GM23338 (cell line): ENCODE measurements at regions not wholly inside any gene's neighbourhood (a gene's known extent, or its start where the extent isn't known, plus 50 kb on each side); places are given as distances from the start of the nearest gene placed in this dataset.

Experiments
- ATAC-seq: fragments of 200-7000 bp; cut with Tn5 transposase; 3 replicates; pipeline ENCODE4 v1.9.1; 2020
- DNase-seq: peaks from one replicate; pipeline ENCODE4 v3.0.0-alpha.2; 2015; ENCODE audit warnings: low spot score
- H2AFZ ChIP-seq: fragments of 200-600 bp; sonication (generic); 2 replicates; pipeline ENCODE4 v1.8.0; 2016; ENCODE audit warnings: antibody characterized with exemption, mild to moderate bottlenecking, moderate library complexity
- H3F3A ChIP-seq: fragments of 200-600 bp; sonication (generic); replicated peaks from 2 replicates; pipeline ENCODE4 v1.8.0; 2017; ENCODE audit warnings: antibody characterized with exemption, mixed run types, low read depth
- H3K27ac ChIP-seq: fragments of 200-600 bp; sonication (generic); 2 replicates; pipeline ENCODE4 v1.6.1; 2016; ENCODE audit warnings: low read depth
- H3K27me3 ChIP-seq: fragments of 200-600 bp; sonication (generic); 2 replicates; pipeline ENCODE4 v1.8.0; 2016; ENCODE audit warnings: mild to moderate bottlenecking, mixed run types, moderate library complexity; ENCODE audit not compliant: insufficient read depth
- H3K36me3 ChIP-seq: fragments of 200-600 bp; sonication (generic); 2 replicates; pipeline ENCODE4 v1.8.0; 2016; ENCODE audit warnings: mild to moderate bottlenecking; ENCODE audit not compliant: insufficient read depth
- H3K4me1 ChIP-seq: fragments of 200-600 bp; sonication (generic); 2 replicates; pipeline ENCODE4 v1.8.0; 2016; ENCODE audit warnings: mild to moderate bottlenecking, moderate library complexity; ENCODE audit not compliant: insufficient read depth
- H3K4me2 ChIP-seq: fragments of 200-600 bp; sonication (generic); 2 replicates; pipeline ENCODE4 v1.7.1; 2017; ENCODE audit warnings: mixed run types
- H3K4me3 ChIP-seq: fragments of 200-600 bp; sonication (generic); 2 replicates; pipeline ENCODE4 v1.6.1; 2016; ENCODE audit warnings: mixed run types
- H3K79me2 ChIP-seq: fragments of 200-600 bp; sonication (generic); replicated peaks from 2 replicates; pipeline ENCODE4 v1.8.0; 2017; ENCODE audit warnings: mild to moderate bottlenecking; ENCODE audit not compliant: insufficient read depth
- H3K9me2 ChIP-seq: fragments of 200-600 bp; sonication (generic); 2 replicates; pipeline ENCODE4 v1.8.0; 2017; ENCODE audit not compliant: insufficient read depth
- H4K20me1 ChIP-seq: fragments of 200-600 bp; sonication (generic); replicated peaks from 2 replicates; pipeline ENCODE4 v1.8.0; 2017; ENCODE audit warnings: mild to moderate bottlenecking; ENCODE audit not compliant: insufficient read depth
- H3K27ac Mint-ChIP-seq: 2 replicates; pipeline ENCODE4 v1.8.0; 2020; ENCODE audit warnings: inconsistent platforms, mild to moderate bottlenecking, moderate library complexity, mixed read lengths
- H3K27me3 Mint-ChIP-seq: 3 replicates; pipeline ENCODE4 v1.8.0; 2022; ENCODE audit warnings: low read depth, mild to moderate bottlenecking, moderate library complexity, mixed read lengths, inconsistent platforms; ENCODE audit not compliant: insufficient read depth, poor library complexity
- H3K36me3 Mint-ChIP-seq: 3 replicates; pipeline ENCODE4 v1.8.0; 2021; ENCODE audit warnings: low read depth, mild to moderate bottlenecking, inconsistent platforms, moderate library complexity, mixed read lengths
- H3K4me1 Mint-ChIP-seq: 3 replicates; pipeline ENCODE4 v1.8.0; 2020; ENCODE audit warnings: mild to moderate bottlenecking, inconsistent platforms, mixed read lengths
- H3K4me3 Mint-ChIP-seq: 3 replicates; pipeline ENCODE4 v1.8.0; 2021; ENCODE audit warnings: moderate library complexity, mild to moderate bottlenecking, inconsistent platforms, mixed read lengths
- H3K9me3 Mint-ChIP-seq: 3 replicates; pipeline ENCODE4 v1.8.0; 2020; ENCODE audit warnings: moderate library complexity, mild to moderate bottlenecking, inconsistent platforms, mixed read lengths
- CREB1 ChIP-seq: fragments of 250-450 bp; sonication (Bioruptor Pico); IDR thresholded peaks from 2 replicates; pipeline ENCODE4 v1.5.0; 2020; ENCODE audit warnings: low read depth, mild to moderate bottlenecking, moderate library complexity
- CTCF ChIP-seq, 2 experiments: fragments of 200-600 bp in 1 of 2; sonication (generic) in 1 of 2; conservative IDR thresholded peaks; 2 replicates each; pipeline versions ENCODE4 v1.5.1 to v1.6.1; 2016 to 2017; ENCODE audit warnings: antibody characterized with exemption in 2 of 2, low read depth in 2 of 2, mild to moderate bottlenecking in 2 of 2, moderate library complexity in 1 of 2
- ETS1 ChIP-seq: IDR thresholded peaks from 2 replicates; pipeline ENCODE4 v1.6.1; 2016; ENCODE audit warnings: antibody characterized with exemption
- EZH2 ChIP-seq: fragments of 200-600 bp; sonication (generic); IDR thresholded peaks from one replicate; pipeline ENCODE4 v1.8.0; 2017; ENCODE audit warnings: antibody characterized with exemption, mild to moderate bottlenecking, low read depth; ENCODE audit not compliant: unreplicated experiment
- EZH2phosphoT487 ChIP-seq: fragments of 200-600 bp; sonication (generic); IDR thresholded peaks from one replicate; pipeline ENCODE4 v1.8.1; 2018; ENCODE audit warnings: antibody characterized with exemption; ENCODE audit not compliant: unreplicated experiment
- JUNB ChIP-seq: IDR thresholded peaks from one replicate; pipeline ENCODE4 v1.6.1; 2016; ENCODE audit warnings: antibody characterized with exemption; ENCODE audit not compliant: unreplicated experiment
- NANOG ChIP-seq: IDR thresholded peaks from 2 replicates; pipeline ENCODE4 v1.6.1; 2016; ENCODE audit warnings: antibody characterized with exemption, borderline replicate concordance
- POLR2AphosphoS5 ChIP-seq: IDR thresholded peaks from 2 replicates; pipeline ENCODE4 v1.6.1; 2016; ENCODE audit warnings: antibody characterized with exemption, low read depth
- REST ChIP-seq: IDR thresholded peaks from one replicate; pipeline ENCODE4 v1.6.1; 2018; ENCODE audit warnings: antibody characterized with exemption; ENCODE audit not compliant: unreplicated experiment
- STAT1 ChIP-seq: IDR thresholded peaks from one replicate; pipeline ENCODE4 v1.6.1; 2016; ENCODE audit warnings: antibody characterized with exemption; ENCODE audit not compliant: unreplicated experiment
- ZNF114 ChIP-seq: fragments of 250-450 bp; sonication (Bioruptor Pico); IDR thresholded peaks from 2 replicates; pipeline ENCODE4 v1.5.0; 2020; ENCODE audit warnings: mild to moderate bottlenecking, moderate library complexity
- ZNF331 ChIP-seq: fragments of 250-450 bp; sonication (Bioruptor Pico); IDR thresholded peaks from 2 replicates; pipeline ENCODE4 v1.5.0; 2020; ENCODE audit warnings: low read depth, mild to moderate bottlenecking, moderate library complexity
- ZNF462 ChIP-seq: fragments of 250-450 bp; sonication (Bioruptor Pico); IDR thresholded peaks from 2 replicates; pipeline ENCODE4 v1.5.0; 2020; ENCODE audit warnings: mild to moderate bottlenecking, moderate library complexity

GRCh38 chr3:14332392-14332791, 70.0 kb upstream of the SLC6A6 start (continued):
- TF ChIP-seq EZH2phosphoT487, result no peak
- TF ChIP-seq POLR2AphosphoS5, result no peak
- no peak for TF ChIP-seq CTCF (conservative IDR thresholded peaks at IDR 0.05; ENCODE audit: low read depth in 2 of 2)
- no peak for TF ChIP-seq REST
- no peak for TF ChIP-seq ZNF114 (CRISPR knock-in tag)
- TF ChIP-seq NANOG, result no peak

- H3K36me3 Mint-ChIP-seq, result no peaks in the 10 kb centered on the region
- H3K27me3 Mint-ChIP-seq, result no peaks in the 10 kb centered on the region
- H3K9me3 Mint-ChIP-seq, result no peaks in the 10 kb centered on the region; the same call in 2 of the 3 replicates
- TF ChIP-seq STAT1, result no peak
- TF ChIP-seq ZNF331 (CRISPR knock-in tag), result no peak
- TF ChIP-seq POLR2AphosphoS5, result no peak
- TF ChIP-seq ETS1, result no peak
- TF ChIP-seq ZNF462 (CRISPR knock-in tag), result no peak
- no peak for TF ChIP-seq EZH2phosphoT487
- no peak for TF ChIP-seq CREB1 (CRISPR knock-in tag)
- no peak for TF ChIP-seq JUNB
- no peak for TF ChIP-seq NANOG
- no peak for TF ChIP-seq EZH2
Measured at GRCh38 chr3:14333215-14333614, 69.2 kb upstream of the SLC6A6 start.

More at GRCh38 chr3:14333215-14333614, 69.2 kb upstream of the SLC6A6 start:
- H3K4me1 ChIP-seq, result peaks cover 4% of the 10 kb centered on the region
- no peaks in the 10 kb centered on the region for H3K27me3 ChIP-seq
- Mint-ChIP-seq H3K27ac (no peak overlapping the region), H3K4me3 (no peak overlapping the region), H3K4me1 (peaks cover 18% of the 10 kb centered on the region)
- H4K20me1 ChIP-seq, result no peaks in the 10 kb centered on the region
- H3K79me2 ChIP-seq, result no peaks in the 10 kb centered on the region
- 0 out of 2 replicates have a peak, but pooled peaks cover 4% of the 10 kb centered on the region for H3F3A ChIP-seq
- H2AFZ ChIP-seq, result no peak overlapping the region
- no peak overlapping the region for H3K4me3 ChIP-seq
- no peak for ATAC-seq
- no peak for DNase-seq
- no peak overlapping the region for H3K27ac ChIP-seq
- H3K36me3 ChIP-seq, result no peaks in the 10 kb centered on the region
- H3K9me2 ChIP-seq, result no peaks in the 10 kb centered on the region
- no peak overlapping the region for H3K4me2 ChIP-seq
